ENCODE measurements at regions not wholly inside any gene's neighbourhood (a gene's known extent, or its start where the extent isn't known, plus 50 kb on each side); places are given as distances from the start of the nearest gene placed in this dataset.

GRCh38 chr4:19126903-19127302 lies 1105.3 kb upstream of the LCORL start:
- no peak for TF ChIP-seq CTCF (IDR thresholded peaks at IDR 0.05; ENCODE audit: unreplicated experiment in 3 of 3)
- Mint-ChIP-seq H3K36me3 (ENCODE audit: low read depth) (no peaks in the 10 kb centered on the region), H3K9me3 (no peaks in the 10 kb centered on the region), H3K27ac (no peak overlapping the region), H3K4me1 (no peaks in the 10 kb centered on the region), H3K27me3 (ENCODE audit: low read depth) (no peaks in the 10 kb centered on the region), H3K4me3 (no peak overlapping the region)

- no peaks in the 10 kb centered on the region for H3K36me3 Mint-ChIP-seq (ENCODE audit: low read depth)
- H3K4me1 Mint-ChIP-seq: no peaks in the 10 kb centered on the region
- H3K27me3 Mint-ChIP-seq (ENCODE audit: low read depth): no peaks in the 10 kb centered on the region
- peak overlapping the region; percentile 63 to 82 (median 76) for H3K27ac Mint-ChIP-seq
- H3K4me3 Mint-ChIP-seq: no peak overlapping the region
- no peaks in the 10 kb centered on the region for H3K9me3 Mint-ChIP-seq
- TF ChIP-seq CTCF (IDR thresholded peaks at IDR 0.05; ENCODE audit: unreplicated experiment in 3 of 3): no peak
These were observed 1102.1 kb upstream of the LCORL start for GRCh38 chr4:19123681-19124080.

- Mint-ChIP-seq H3K4me3 (no peak overlapping the region), H3K27me3 (ENCODE audit: low read depth) (no peaks in the 10 kb centered on the region), H3K4me1 (no peaks in the 10 kb centered on the region), H3K36me3 (ENCODE audit: low read depth) (no peaks in the 10 kb centered on the region), H3K9me3 (no peaks in the 10 kb centered on the region), H3K27ac (no peak overlapping the region)
- TF ChIP-seq CTCF (IDR thresholded peaks at IDR 0.05; ENCODE audit: unreplicated experiment in 3 of 3): no peak
These were observed 1098.5 kb upstream of the LCORL start for GRCh38 chr4:19119904-19120560.

- no peaks in the 10 kb centered on the region for H3K36me3 Mint-ChIP-seq (ENCODE audit: low read depth)
- no peak for TF ChIP-seq CTCF (IDR thresholded peaks at IDR 0.05; ENCODE audit: unreplicated experiment in 3 of 3)
- H3K27me3 Mint-ChIP-seq (ENCODE audit: low read depth): no peaks in the 10 kb centered on the region
- no peak overlapping the region for H3K4me3 Mint-ChIP-seq
- H3K4me1 Mint-ChIP-seq: no peaks in the 10 kb centered on the region
- no peaks in the 10 kb centered on the region for H3K9me3 Mint-ChIP-seq
- H3K27ac Mint-ChIP-seq: no peak overlapping the region
These were observed 1095.5 kb upstream of the LCORL start for GRCh38 chr4:19117022-19117421.

GRCh38 chr4:19104176-19104575 lies 1082.6 kb upstream of the LCORL start:
- H3K27ac Mint-ChIP-seq: no peak overlapping the region
- H3K36me3 Mint-ChIP-seq (ENCODE audit: low read depth): no peaks in the 10 kb centered on the region
- H3K9me3 Mint-ChIP-seq: peaks cover 2% of the 10 kb centered on the region
- no peak for TF ChIP-seq CTCF (IDR thresholded peaks at IDR 0.05; ENCODE audit: unreplicated experiment in 3 of 3)
- H3K4me1 Mint-ChIP-seq: no peaks in the 10 kb centered on the region
- H3K27me3 Mint-ChIP-seq (ENCODE audit: low read depth): no peaks in the 10 kb centered on the region
- no peak overlapping the region for H3K4me3 Mint-ChIP-seq

GRCh38 chr4:19095491-19096046 lies 1074.0 kb upstream of the LCORL start:
- Mint-ChIP-seq H3K4me1 (no peaks in the 10 kb centered on the region), H3K27ac (no peak overlapping the region), H3K27me3 (ENCODE audit: low read depth) (no peaks in the 10 kb centered on the region), H3K4me3 (no peak overlapping the region), H3K36me3 (ENCODE audit: low read depth) (no peaks in the 10 kb centered on the region), H3K9me3 (peaks cover 2% of the 10 kb centered on the region)
- TF ChIP-seq CTCF (IDR thresholded peaks at IDR 0.05; ENCODE audit: unreplicated experiment in 3 of 3): no peak
